ENCODE measurements at regions not wholly inside any gene's neighbourhood (a gene's known extent, or its start where the extent isn't known, plus 50 kb on each side); places are given as distances from the start of the nearest gene placed in this dataset.

- Histone ChIP-seq H3K36me3 (no peaks in the 10 kb centered on the region), H3K4me3 (no peak overlapping the region), H3K9me3 (no peaks in the 10 kb centered on the region), H3K4me1 (no peaks in the 10 kb centered on the region), H3K27me3 (no peaks in the 10 kb centered on the region), H3K27ac (no peak overlapping the region)
- TF ChIP-seq POLR2A (IDR thresholded peaks at IDR 0.05): no peak
- no peak for TF ChIP-seq CTCF (IDR thresholded peaks at IDR 0.05)
- intact Hi-C loops (cut with DNase I; ENCODE audit: low total_unique reads): no loop called here
- DNase-seq: no peak
These were observed 368.6 kb upstream of the THRB start for GRCh38 chr3:24863215-24863614.

GRCh38 chr3:24867783-24868182, 373.1 kb upstream of the THRB start:
- Histone ChIP-seq H3K36me3 (no peaks in the 10 kb centered on the region), H3K4me3 (no peak overlapping the region), H3K27ac (no peak overlapping the region), H3K27me3 (no peaks in the 10 kb centered on the region), H3K4me1 (no peaks in the 10 kb centered on the region), H3K9me3 (no peaks in the 10 kb centered on the region)
- intact Hi-C loops (cut with DNase I; ENCODE audit: low total_unique reads): no loop called here
- TF ChIP-seq POLR2A (IDR thresholded peaks at IDR 0.05) (no peak), CTCF (IDR thresholded peaks at IDR 0.05) (no peak)
- DNase-seq: no peak

GRCh38 chr3:24881239-24881638, 386.6 kb upstream of the THRB start:
- intact Hi-C loops (cut with DNase I; ENCODE audit: low total_unique reads): no loop called here
- no peak overlapping the region for H3K4me3 ChIP-seq
- H3K27ac ChIP-seq: no peak overlapping the region
- H3K9me3 ChIP-seq: no peaks in the 10 kb centered on the region
- no peaks in the 10 kb centered on the region for H3K4me1 ChIP-seq
- TF ChIP-seq POLR2A (IDR thresholded peaks at IDR 0.05) (no peak), CTCF (IDR thresholded peaks at IDR 0.05) (no peak)
- no peaks in the 10 kb centered on the region for H3K27me3 ChIP-seq
- no peaks in the 10 kb centered on the region for H3K36me3 ChIP-seq
- no peak for DNase-seq

- H3K4me1 ChIP-seq: no peaks in the 10 kb centered on the region
- H3K27ac ChIP-seq: no peak overlapping the region
- DNase-seq: no peak
- TF ChIP-seq CTCF (IDR thresholded peaks at IDR 0.05) (no peak), POLR2A (IDR thresholded peaks at IDR 0.05) (no peak)
- intact Hi-C loops (cut with DNase I; ENCODE audit: low total_unique reads): no loop called here
- H3K36me3 ChIP-seq: no peaks in the 10 kb centered on the region
- H3K27me3 ChIP-seq: no peaks in the 10 kb centered on the region
- no peaks in the 10 kb centered on the region for H3K9me3 ChIP-seq
- H3K4me3 ChIP-seq: no peak overlapping the region
These were observed 391.9 kb upstream of the THRB start for GRCh38 chr3:24886501-24886900.

GRCh38 chr3:24890012-24890411, 395.4 kb upstream of the THRB start:
- no peaks in the 10 kb centered on the region for H3K4me1 ChIP-seq
- H3K36me3 ChIP-seq: no peaks in the 10 kb centered on the region
- H3K27ac ChIP-seq: no peak overlapping the region
- no peak overlapping the region for H3K4me3 ChIP-seq
- intact Hi-C loops (cut with DNase I; ENCODE audit: low total_unique reads): no loop called here
- no peaks in the 10 kb centered on the region for H3K27me3 ChIP-seq
- no peak for DNase-seq
- H3K9me3 ChIP-seq: no peaks in the 10 kb centered on the region
- no peak for TF ChIP-seq CTCF (IDR thresholded peaks at IDR 0.05)
- TF ChIP-seq POLR2A (IDR thresholded peaks at IDR 0.05): no peak
